WERI-Rb-1 (cell line): ENCODE measurements at regions not wholly inside any gene's neighbourhood (a gene's known extent, or its start where the extent isn't known, plus 50 kb on each side); places are given as distances from the start of the nearest gene placed in this dataset.

ENCODE experiments used
- DNase-seq: peaks from one replicate; pipeline ENCODE4 v3.0.0-alpha.2; 2020
- H3K27ac ChIP-seq: fragments of 250-450 bp; sonication (Bioruptor Pico); 2 replicates; pipeline ENCODE4 v1.5.1; 2020; ENCODE audit warnings: mild to moderate bottlenecking, moderate library complexity
- H3K27me3 ChIP-seq: fragments of 250-450 bp; sonication (Bioruptor Pico); 2 replicates; pipeline ENCODE4 v1.5.1; 2021; ENCODE audit warnings: mild to moderate bottlenecking, low read depth, moderate library complexity; ENCODE audit not compliant: insufficient read depth, severe bottlenecking
- H3K36me3 ChIP-seq: fragments of 250-450 bp; sonication (Bioruptor Pico); 2 replicates; pipeline ENCODE4 v1.5.1; 2020; ENCODE audit warnings: mild to moderate bottlenecking, moderate library complexity
- H3K4me3 ChIP-seq: 2 replicates; pipeline ENCODE4 v1.5.1; 2011; ENCODE audit warnings: low read depth, mild to moderate bottlenecking, control low read depth, low read length
- H3K9me3 ChIP-seq: fragments of 250-450 bp; sonication (Bioruptor Pico); 2 replicates; pipeline ENCODE4 v1.5.1; 2021; ENCODE audit warnings: mild to moderate bottlenecking, moderate library complexity; ENCODE audit not compliant: severe bottlenecking
- CTCF ChIP-seq: IDR thresholded peaks from 2 replicates; pipeline ENCODE4 v1.5.1; 2011; ENCODE audit warnings: low read depth, mild to moderate bottlenecking, control low read depth, inconsistent platforms, low read length

- Histone ChIP-seq H3K9me3 (no peaks in the 10 kb centered on the region), H3K4me3 (no peak overlapping the region), H3K27me3 (no peaks in the 10 kb centered on the region), H3K36me3 (no peaks in the 10 kb centered on the region), H3K27ac (no peak overlapping the region)
- no peak for TF ChIP-seq CTCF
- no peak for DNase-seq
These were observed 531.8 kb downstream of the EPHB1 start for GRCh38 chr3:135326851-135327250.

DNA sequence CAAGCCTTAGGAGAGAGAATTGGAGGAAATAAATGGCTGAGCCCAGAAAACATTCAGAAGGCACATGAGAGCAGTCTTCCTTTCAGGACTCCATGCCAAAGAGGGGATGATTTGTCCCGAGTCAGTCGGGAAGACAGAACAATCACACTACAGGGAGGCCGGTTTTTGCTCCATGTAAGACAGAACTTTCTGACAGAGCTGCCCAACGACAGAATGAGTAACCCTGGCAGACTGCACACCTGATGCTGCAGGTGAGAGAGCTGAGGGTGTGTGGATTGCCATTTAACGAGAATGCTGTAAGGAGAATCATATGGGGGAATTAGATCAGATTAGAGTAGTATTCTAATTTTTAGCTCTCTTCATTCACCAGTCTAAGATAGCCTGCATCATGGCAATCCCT lies 533.0 kb downstream of the EPHB1 start:
- no peak for DNase-seq
- no peak overlapping the region for H3K27ac ChIP-seq

DNA sequence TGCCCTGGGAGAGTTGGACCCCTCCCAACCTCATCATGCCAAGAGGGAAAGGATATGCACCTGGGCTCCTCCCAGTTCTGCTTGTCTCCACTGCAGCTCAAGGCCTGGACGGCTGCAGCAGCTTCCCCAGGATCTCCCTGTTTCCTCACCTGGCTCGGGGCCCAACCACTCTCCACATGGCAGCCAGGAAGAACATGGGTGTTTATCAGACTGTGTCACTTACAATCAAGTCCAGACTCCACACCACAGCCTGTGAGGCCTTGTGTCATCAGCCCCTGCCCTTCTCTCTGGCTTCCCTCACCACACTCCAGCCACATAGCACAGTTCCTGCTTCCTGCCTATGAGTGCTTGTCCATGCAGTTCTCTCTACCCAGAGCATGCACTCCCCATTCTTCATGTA lies 534.4 kb downstream of the EPHB1 start:
- H3K36me3 ChIP-seq, result no peaks in the 10 kb centered on the region
- H3K27me3 ChIP-seq, result no peaks in the 10 kb centered on the region
- no peak overlapping the region for H3K27ac ChIP-seq
- TF ChIP-seq CTCF, result no peak
- DNase-seq, result no peak
- no peaks in the 10 kb centered on the region for H3K9me3 ChIP-seq
- no peak overlapping the region for H3K4me3 ChIP-seq

More for the DNA sequence above, 533.0 kb downstream of the EPHB1 start:
- Histone ChIP-seq H3K36me3 (no peaks in the 10 kb centered on the region), H3K4me3 (no peak overlapping the region), H3K27me3 (no peaks in the 10 kb centered on the region), H3K9me3 (no peaks in the 10 kb centered on the region)
- TF ChIP-seq CTCF, result no peak

DNA sequence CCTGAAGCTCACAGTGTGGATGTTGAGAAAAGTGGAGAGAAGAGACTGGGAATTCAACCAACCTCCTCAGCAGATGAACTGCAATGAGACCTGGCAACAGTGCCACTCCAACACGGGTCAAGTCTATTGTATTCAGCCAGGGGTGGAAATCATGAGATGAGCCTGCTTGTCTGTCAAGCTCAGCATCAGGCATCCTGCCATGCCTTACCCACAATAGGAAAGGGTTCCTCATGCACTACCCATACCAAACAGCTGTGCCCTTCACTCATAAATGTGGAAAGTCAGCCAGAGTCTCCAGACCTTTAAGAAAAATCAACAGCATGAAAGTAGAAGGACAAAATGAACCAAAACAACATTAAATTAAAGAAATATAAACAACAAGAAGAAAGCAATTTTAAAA lies 542.1 kb downstream of the EPHB1 start:
- no peak for TF ChIP-seq CTCF
- no peak overlapping the region for H3K4me3 ChIP-seq
- no peak for DNase-seq
- H3K27ac ChIP-seq, result no peak overlapping the region
- no peaks in the 10 kb centered on the region for H3K36me3 ChIP-seq
- H3K27me3 ChIP-seq, result no peaks in the 10 kb centered on the region
- no peaks in the 10 kb centered on the region for H3K9me3 ChIP-seq

DNA sequence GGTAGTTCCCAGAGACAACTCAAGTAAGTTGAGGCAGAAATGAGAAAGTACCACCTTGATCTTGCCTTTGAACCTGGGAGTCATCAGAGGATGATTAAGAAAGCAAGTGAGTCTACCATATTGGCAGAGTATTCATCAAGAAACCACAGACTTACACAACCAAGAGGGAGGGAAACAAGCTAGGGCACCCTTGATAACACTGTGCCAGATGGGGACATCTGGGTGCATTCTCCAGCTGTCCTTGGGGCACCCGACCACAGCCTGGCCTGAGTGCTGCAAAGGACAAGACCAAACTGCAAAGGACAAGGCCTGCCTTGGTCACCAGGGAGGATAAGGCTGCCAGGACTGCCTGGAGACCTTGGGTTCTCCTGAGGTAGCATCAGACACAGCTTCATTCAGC lies 553.6 kb downstream of the EPHB1 start:
- no peak for DNase-seq
- no peaks in the 10 kb centered on the region for H3K9me3 ChIP-seq
- no peaks in the 10 kb centered on the region for H3K36me3 ChIP-seq
- H3K27ac ChIP-seq, result no peak overlapping the region
- no peaks in the 10 kb centered on the region for H3K27me3 ChIP-seq
- TF ChIP-seq CTCF, result no peak
- H3K4me3 ChIP-seq, result no peak overlapping the region

DNA sequence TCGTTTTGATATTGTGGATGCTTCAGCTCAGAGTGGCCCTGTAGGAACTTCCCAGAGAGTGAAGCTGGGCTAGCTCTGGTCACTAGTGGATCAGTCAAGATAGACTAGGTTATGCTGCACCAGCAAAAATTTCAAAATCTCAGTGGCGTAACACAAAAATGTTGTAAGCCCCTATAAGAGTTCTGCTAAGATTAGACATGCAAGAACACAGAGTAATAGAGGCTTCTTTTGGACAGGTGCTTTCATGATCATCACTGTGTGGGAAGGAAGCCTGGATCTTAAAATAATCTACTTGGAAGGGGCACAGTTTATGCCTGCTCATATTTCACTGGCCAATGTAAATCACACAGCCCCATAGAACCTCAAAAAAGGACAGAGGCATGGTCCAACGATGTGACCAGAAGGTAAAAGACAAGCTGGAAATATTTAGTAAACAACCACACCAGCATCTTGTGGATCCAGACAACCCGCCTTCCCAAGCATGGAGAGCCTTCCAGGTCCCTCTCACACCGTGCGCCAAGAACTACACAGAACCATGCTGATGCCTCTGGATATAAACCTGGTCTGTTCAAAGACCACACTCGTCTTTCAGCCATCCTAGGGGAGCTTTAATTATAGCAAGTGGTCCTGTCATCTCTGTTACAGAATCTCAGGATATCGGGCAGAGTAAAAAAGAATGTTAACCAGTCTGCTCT lies 554.3 kb downstream of the EPHB1 start:
- Histone ChIP-seq H3K9me3 (peaks cover under 1% of the 10 kb centered on the region), H3K36me3 (no peaks in the 10 kb centered on the region), H3K27me3 (no peaks in the 10 kb centered on the region), H3K27ac (no peak overlapping the region), H3K4me3 (no peak overlapping the region)
- DNase-seq, result no peak
- no peak for TF ChIP-seq CTCF
